A549 (cell line): ENCODE measurements at regions not wholly inside any gene's neighbourhood (a gene's known extent, or its start where the extent isn't known, plus 50 kb on each side); places are given as distances from the start of the nearest gene placed in this dataset.
"Not testable (repeated sequence)": the region's sequence is repeated elsewhere in the genome, so short reads cannot be mapped to it uniquely, and the experiment has no call there.

Source experiments
- ATAC-seq, 2 experiments: fragments of 200-7000 bp in 1 of 2; fragments of >200 bp in 1 of 2; cut with Nextera tagmentation in 1 of 2; cut with Tn5 transposase in 1 of 2; 3 replicates each; pipeline versions ENCODE4 v1.8.0 to v1.9.1; 2018 to 2020; ENCODE audit warnings: mild to moderate bottlenecking in 1 of 2, moderate library complexity in 1 of 2
- CTCF ChIA-PET: fragments of 300-600 bp; sonication (Branson Sonifier 250); formaldehyde crosslinking; extraction: SDS; loops from one replicate; lab custom pipeline; 2021; ENCODE audit warnings: antibody characterized with exemption, inconsistent platforms; lab: Yijun Ruan, JAX
- POLR2A ChIA-PET: fragments of 350-600 bp; formaldehyde crosslinking; extraction: SDS; loops from one replicate; lab custom pipeline; 2021; ENCODE audit warnings: antibody characterized with exemption, inconsistent platforms; lab: Yijun Ruan, JAX
- DNase-seq, 2 experiments: peaks; one replicate each; pipeline versions ENCODE4 v3.0.0 to v3.0.0-alpha.2; 2011 to 2016; ENCODE audit warnings: low read depth in 1 of 2, low spot score in 1 of 2
- FAIRE-seq: peaks from 2 replicates; lab custom pipeline; 2011; peaks lifted over from hg19 to GRCh38; lab: Jason Lieb, UNC
- H3K27ac ChIP-seq, 2 experiments: fragments of >200 bp; sonication (Bioruptor Twin); formaldehyde crosslinking; 3 replicates each; pipeline ENCODE4 v1.5.1; 2016 to 2017
- H3K4me1 ChIP-seq: fragments of >200 bp; sonication (Bioruptor Twin); formaldehyde crosslinking; 3 replicates; pipeline ENCODE4 v1.6.1; 2016
- H3K4me2 ChIP-seq: fragments of >200 bp; sonication (Bioruptor Twin); formaldehyde crosslinking; 3 replicates; pipeline ENCODE4 v1.6.1; 2016
- H3K4me3 ChIP-seq: fragments of >200 bp; sonication (Bioruptor Twin); formaldehyde crosslinking; 3 replicates; pipeline ENCODE4 v1.5.1; 2016
- H3K9me3 ChIP-seq: fragments of >200 bp; sonication (Bioruptor Twin); formaldehyde crosslinking; 3 replicates; pipeline ENCODE4 v1.6.1; 2016
- BHLHE40 ChIP-seq: IDR thresholded peaks from 2 replicates; pipeline ENCODE4 v1.6.1; 2012; ENCODE audit warnings: low read depth, low read length, inconsistent platforms
- CBX2 ChIP-seq: fragments of 200-600 bp; sonication (generic); IDR thresholded peaks from 2 replicates; pipeline ENCODE4 v1.6.1; 2016; ENCODE audit warnings: low read depth, mild to moderate bottlenecking, borderline replicate concordance
- CBX8 ChIP-seq: fragments of 200-600 bp; sonication (generic); IDR thresholded peaks from 2 replicates; pipeline ENCODE4 v1.6.1; 2016
- CEBPB ChIP-seq, 2 experiments: fragments of >200 bp in 1 of 2; sonication (Bioruptor Twin) in 1 of 2; formaldehyde crosslinking in 1 of 2; IDR thresholded peaks; 2 replicates each; pipeline ENCODE4 v1.6.1; 2012 to 2016
- CHD2 ChIP-seq: fragments of 150-350 bp; IDR thresholded peaks from 2 replicates; pipeline ENCODE4 v1.6.1; 2014; ENCODE audit warnings: low read length; ENCODE audit not compliant: partially characterized antibody
- CHD4 ChIP-seq: fragments of 200-600 bp; sonication (generic); IDR thresholded peaks from 2 replicates; pipeline ENCODE4 v1.6.1; 2016; ENCODE audit warnings: antibody characterized with exemption, mild to moderate bottlenecking, borderline replicate concordance
- EHF ChIP-seq: fragments of 250-450 bp; sonication (Bioruptor Pico); IDR thresholded peaks from 2 replicates; pipeline ENCODE4 v1.5.0; 2020; ENCODE audit warnings: mild to moderate bottlenecking
- ESRRA ChIP-seq: fragments of 150-350 bp; IDR thresholded peaks from 2 replicates; pipeline ENCODE4 v1.6.1; 2014; ENCODE audit warnings: mild to moderate bottlenecking, low read length, borderline replicate concordance
- FOSB ChIP-seq: fragments of 250-450 bp; sonication (Bioruptor Pico); IDR thresholded peaks from 2 replicates; pipeline ENCODE4 v1.5.0; 2020; ENCODE audit warnings: mild to moderate bottlenecking, moderate library complexity
- FOSL2 ChIP-seq, 2 experiments: fragments of 450-650 bp in 1 of 2; fragments of >200 bp in 1 of 2; sonication (Bioruptor Twin) in 1 of 2; formaldehyde crosslinking; IDR thresholded peaks; 2 replicates each; pipeline versions ENCODE4 v1.5.0 to v1.6.1; 2016 to 2020; ENCODE audit warnings: mild to moderate bottlenecking in 1 of 2, moderate library complexity in 1 of 2
- GATA3 ChIP-seq: IDR thresholded peaks from 2 replicates; pipeline ENCODE4 v1.6.1; 2012; ENCODE audit warnings: borderline replicate concordance
- HDAC2 ChIP-seq: fragments of 200-600 bp; sonication (generic); IDR thresholded peaks from 2 replicates; pipeline ENCODE4 v1.6.1; 2016
- HEYL ChIP-seq: fragments of 250-450 bp; sonication (Bioruptor Pico); IDR thresholded peaks from 2 replicates; pipeline ENCODE4 v1.8.0; 2021; ENCODE audit warnings: mild to moderate bottlenecking, moderate library complexity
- HOXA7 ChIP-seq: fragments of 250-450 bp; sonication (Bioruptor Pico); IDR thresholded peaks from 2 replicates; pipeline ENCODE4 v1.5.0; 2020; ENCODE audit warnings: mild to moderate bottlenecking, moderate library complexity
- HOXB5 ChIP-seq: fragments of 250-450 bp; sonication (Bioruptor Pico); IDR thresholded peaks from 2 replicates; pipeline ENCODE4 v1.5.0; 2020; ENCODE audit warnings: mild to moderate bottlenecking, moderate library complexity
- KDM1A ChIP-seq: fragments of 200-600 bp; sonication (generic); IDR thresholded peaks from 2 replicates; pipeline ENCODE4 v1.6.1; 2016; ENCODE audit warnings: low read depth, mild to moderate bottlenecking
- KDM5A ChIP-seq: fragments of 200-600 bp; sonication (generic); IDR thresholded peaks from 2 replicates; pipeline ENCODE4 v1.6.1; 2016; ENCODE audit warnings: antibody characterized with exemption, mild to moderate bottlenecking
- MAFK ChIP-seq: fragments of 450-650 bp; IDR thresholded peaks from 2 replicates; pipeline ENCODE4 v1.6.1; 2014; ENCODE audit not compliant: partially characterized antibody
- MAZ ChIP-seq: fragments of 150-350 bp; IDR thresholded peaks from 2 replicates; pipeline ENCODE4 v1.6.1; 2014; ENCODE audit warnings: antibody characterized with exemption, low read depth, low read length, borderline replicate concordance
- NFE2L2 ChIP-seq: fragments of 150-350 bp; conservative IDR thresholded peaks from 2 replicates; pipeline ENCODE4 v1.6.1; 2014; ENCODE audit warnings: low read length
- NPAS2 ChIP-seq: fragments of 250-450 bp; sonication (Bioruptor Pico); IDR thresholded peaks from 2 replicates; pipeline ENCODE4 v1.8.0; 2022; ENCODE audit warnings: mild to moderate bottlenecking, moderate library complexity, borderline replicate concordance
- NR3C1 ChIP-seq: fragments of >200 bp; sonication (Bioruptor Twin); formaldehyde crosslinking; IDR thresholded peaks from 3 replicates; pipeline ENCODE4 v1.6.1; 2017
- POLR2AphosphoS2 ChIP-seq: conservative IDR thresholded peaks from 2 replicates; pipeline ENCODE4 v1.6.1; 2012; ENCODE audit warnings: low read length, improper control_type of control experiment, inconsistent platforms
- RNF2 ChIP-seq: fragments of 200-600 bp; sonication (generic); IDR thresholded peaks from 2 replicates; pipeline ENCODE4 v1.6.1; 2016; ENCODE audit warnings: low read depth, mild to moderate bottlenecking, antibody characterized with exemption, moderate library complexity, borderline replicate concordance
- SMC3 ChIP-seq: fragments of >200 bp; sonication (Bioruptor Twin); formaldehyde crosslinking; IDR thresholded peaks from 3 replicates; pipeline ENCODE4 v1.6.1; 2018; ENCODE audit warnings: inconsistent platforms
- TP53 ChIP-seq: fragments of 250-450 bp; sonication (Bioruptor Pico); IDR thresholded peaks from 2 replicates; pipeline ENCODE4 v1.5.0; 2021; ENCODE audit warnings: mild to moderate bottlenecking, moderate library complexity
- ZC3H11A ChIP-seq: fragments of 450-650 bp; IDR thresholded peaks from 2 replicates; pipeline ENCODE4 v1.6.1; 2014; ENCODE audit warnings: antibody characterized with exemption, mild to moderate bottlenecking
- ZSCAN20 ChIP-seq: fragments of 250-450 bp; sonication (Bioruptor Pico); IDR thresholded peaks from 2 replicates; pipeline ENCODE4 v1.8.0; 2022; ENCODE audit warnings: mild to moderate bottlenecking, moderate library complexity
- WGBS: methylation state at CpG from one replicate; pipeline ENCODE4 v1.1.6; 2017; ENCODE audit errors: missing lambda C conversion rate; 5-methylcytosine and 5-hydroxymethylcytosine counted together
- TF ChIP-seq, protein P1 (sequence below): fragments of >200 bp; sonication (Bioruptor Twin); formaldehyde crosslinking; IDR thresholded peaks from 2 replicates; pipeline ENCODE4 v1.6.1; 2016
- TF ChIP-seq, protein P2 (sequence below): IDR thresholded peaks from 2 replicates; pipeline ENCODE4 v1.6.1; 2012; ENCODE audit warnings: low read depth, borderline replicate concordance
- TF ChIP-seq, protein P3 (sequence below): IDR thresholded peaks from 2 replicates; pipeline ENCODE4 v1.6.1; 2012

GRCh38 chr6:126888727-126889725 lies 229.4 kb upstream of the RSPO3 start:
- ATAC-seq, result no peak
- DNase-seq, result no peak
- no peak overlapping the region for H3K4me2 ChIP-seq
- no peaks in the 10 kb centered on the region for H3K4me1 ChIP-seq
- no peak overlapping the region for H3K4me3 ChIP-seq
- CTCF ChIA-PET, result no interaction called here
- POLR2A ChIA-PET, result no interaction called here
- FAIRE-seq, result no peak
- TF ChIP-seq TP53, result no peak
- TF ChIP-seq SMC3, result no peak
- no peak for TF ChIP-seq NR3C1
- no peak for TF ChIP-seq EHF (CRISPR knock-in tag)
- TF ChIP-seq, protein P1, sequence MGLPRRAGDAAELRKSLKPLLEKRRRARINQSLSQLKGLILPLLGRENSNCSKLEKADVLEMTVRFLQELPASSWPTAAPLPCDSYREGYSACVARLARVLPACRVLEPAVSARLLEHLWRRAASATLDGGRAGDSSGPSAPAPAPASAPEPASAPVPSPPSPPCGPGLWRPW, result no peak
- TF ChIP-seq NPAS2 (CRISPR knock-in tag), result no peak
- no peak for TF ChIP-seq CBX8
- TF ChIP-seq ESRRA, result no peak
- TF ChIP-seq MAZ, result no peak
- no peak for TF ChIP-seq ZC3H11A
- no peak for TF ChIP-seq CHD2
- no peak for TF ChIP-seq GATA3
- no peak for TF ChIP-seq KDM1A
- TF ChIP-seq, all 56 proteins: peak for 0
- WGBS, result 70% methylated on average over 5 of the region's 5 CpGs
- Histone ChIP-seq H3K27ac (no peak overlapping the region), H3K9me3 (no peaks in the 10 kb centered on the region)

DNA sequence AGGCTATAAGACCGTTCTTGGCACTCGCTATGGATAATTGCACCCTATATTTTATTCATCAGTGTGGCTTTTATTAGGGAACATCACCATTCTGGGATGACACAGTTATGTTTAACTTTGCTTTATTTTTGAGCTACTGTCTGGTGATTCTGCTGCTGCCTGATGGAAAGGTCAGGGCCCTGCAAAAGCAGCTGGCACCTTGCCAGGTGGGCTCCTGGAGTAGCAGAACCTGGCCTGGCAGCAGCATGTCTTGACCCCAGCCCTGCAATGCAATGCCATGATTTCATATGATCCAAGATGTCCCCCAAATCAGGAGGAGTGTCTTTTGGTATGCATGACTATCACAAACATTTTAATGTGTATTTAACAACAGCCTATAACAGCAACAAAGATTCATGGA lies 228.4 kb upstream of the RSPO3 start:
- DNase-seq (no peak), FAIRE-seq (no peak), ATAC-seq (no peak)
- Histone ChIP-seq H3K4me1 (no peaks in the 10 kb centered on the region), H3K9me3 (no peaks in the 10 kb centered on the region), H3K27ac (no peak overlapping the region), H3K4me2 (no peak overlapping the region), H3K4me3 (no peak overlapping the region)
- WGBS, result 98% methylated on average over 2 of the region's 2 CpGs
- TF ChIP-seq HEYL (CRISPR knock-in tag) (no peak), HDAC2 (no peak), MAZ (no peak), ZSCAN20 (CRISPR knock-in tag) (no peak), FOSL2 (IDR thresholded peaks at IDR 0.05) (no peak), FOSL2 (CRISPR knock-in tag; IDR thresholded peaks at IDR 0.05) (no peak), POLR2AphosphoS2 (no peak), HOXB5 (no peak), NPAS2 (CRISPR knock-in tag) (no peak), CBX2 (no peak), HOXA7 (CRISPR knock-in tag) (no peak), CHD4 (no peak), FOSB (CRISPR knock-in tag) (no peak)
- TF ChIP-seq, protein P2, sequence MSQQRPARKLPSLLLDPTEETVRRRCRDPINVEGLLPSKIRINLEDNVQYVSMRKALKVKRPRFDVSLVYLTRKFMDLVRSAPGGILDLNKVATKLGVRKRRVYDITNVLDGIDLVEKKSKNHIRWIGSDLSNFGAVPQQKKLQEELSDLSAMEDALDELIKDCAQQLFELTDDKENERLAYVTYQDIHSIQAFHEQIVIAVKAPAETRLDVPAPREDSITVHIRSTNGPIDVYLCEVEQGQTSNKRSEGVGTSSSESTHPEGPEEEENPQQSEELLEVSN, result no peak
- TF ChIP-seq, protein P3, sequence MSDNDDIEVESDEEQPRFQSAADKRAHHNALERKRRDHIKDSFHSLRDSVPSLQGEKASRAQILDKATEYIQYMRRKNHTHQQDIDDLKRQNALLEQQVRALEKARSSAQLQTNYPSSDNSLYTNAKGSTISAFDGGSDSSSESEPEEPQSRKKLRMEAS, result no peak
- CTCF ChIA-PET, result no interaction called here
- POLR2A ChIA-PET, result no interaction called here

DNA sequence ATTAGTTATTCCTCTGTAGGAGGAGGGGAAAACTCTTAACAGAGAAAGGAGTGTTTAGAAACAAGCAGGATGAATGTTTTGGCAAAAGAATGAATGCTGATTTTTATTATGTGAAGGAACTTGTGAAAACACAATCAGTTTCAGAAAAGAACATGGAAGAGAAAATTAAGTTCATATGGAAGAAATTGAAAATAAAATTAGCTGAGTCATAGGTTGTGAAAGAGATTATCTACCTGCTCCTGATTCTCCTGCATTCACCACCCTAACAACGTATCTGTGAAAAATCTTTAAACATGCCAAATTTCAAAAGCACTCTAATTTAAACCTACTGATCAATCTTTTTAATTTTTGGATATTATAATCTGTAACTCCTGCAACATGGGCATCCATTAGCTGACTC lies 227.3 kb upstream of the RSPO3 start:
- ChIA-PET POLR2A (no interaction called here), CTCF (no interaction called here)
- Histone ChIP-seq H3K4me3 (no peak overlapping the region), H3K4me2 (no peak overlapping the region), H3K27ac (no peak overlapping the region), H3K4me1 (no peaks in the 10 kb centered on the region), H3K9me3 (no peaks in the 10 kb centered on the region)
- FAIRE-seq (no peak), DNase-seq (no peak)
- WGBS, result 90% methylated on average over 1 of the region's 1 CpG
- TF ChIP-seq CEBPB (IDR thresholded peaks at IDR 0.05) (no peak), RNF2 (no peak), KDM5A (no peak), BHLHE40 (no peak), ESRRA (no peak), CBX8 (no peak), NFE2L2 (0 out of 2 replicates have a peak, but pooled peaks have one; percentile 41), CHD4 (no peak), MAFK (peak; percentile 49)
- TF ChIP-seq, all 56 proteins: peak for 2
- ATAC-seq, result no peak

DNA sequence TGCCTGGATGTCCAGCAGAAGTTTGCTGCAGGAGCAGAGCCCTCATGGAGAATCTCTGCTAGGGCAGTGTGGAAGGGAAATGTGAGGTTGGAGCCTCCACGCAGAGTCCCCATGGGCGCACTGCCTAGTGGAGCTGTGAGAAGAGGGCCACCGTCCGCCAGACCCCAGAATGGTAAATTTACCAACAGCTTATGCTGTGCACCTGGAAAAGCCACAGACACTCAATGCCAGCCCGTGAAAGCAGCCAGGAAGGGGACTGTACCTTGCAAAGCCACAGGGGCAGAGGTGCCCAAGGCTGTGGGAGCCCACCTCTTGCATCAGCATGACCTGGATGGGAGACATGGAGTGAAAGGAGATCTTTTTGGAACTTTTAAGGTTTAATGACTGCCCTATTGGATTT lies 225.6 kb upstream of the RSPO3 start:
- POLR2A ChIA-PET, H3K9me3 ChIP-seq, FAIRE-seq, H3K27ac ChIP-seq, H3K4me1 ChIP-seq, CTCF ChIA-PET, DNase-seq, H3K4me2 ChIP-seq, H3K4me3 ChIP-seq, ATAC-seq: not testable (repeated sequence)
- 72% methylated on average over 5 of the region's 5 CpGs for WGBS
